ENCODE measurements at regions not wholly inside any gene's neighbourhood (a gene's known extent, or its start where the extent isn't known, plus 50 kb on each side); places are given as distances from the start of the nearest gene placed in this dataset.

DNA sequence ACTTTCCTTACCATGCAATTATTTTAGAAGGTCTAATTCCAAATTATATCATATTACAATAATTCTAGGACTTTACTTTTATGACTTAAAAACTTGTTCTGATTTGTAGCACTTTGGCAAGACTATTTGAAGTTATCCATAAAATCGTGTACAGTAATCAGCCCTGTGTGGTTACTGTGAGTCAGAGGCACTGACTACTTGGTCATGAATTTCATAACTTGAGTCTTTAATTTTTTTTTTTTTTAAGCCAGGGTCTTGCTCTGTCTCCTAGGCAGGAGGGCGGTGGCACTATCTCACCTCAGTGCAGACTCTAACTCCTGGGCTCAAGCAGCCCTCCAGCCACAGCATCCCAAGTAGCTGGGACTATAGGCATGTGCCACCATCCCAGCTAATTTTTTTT is 1319.2 kb upstream of the SLC10A2 start:
- POLR2A ChIA-PET = no interaction called here

DNA sequence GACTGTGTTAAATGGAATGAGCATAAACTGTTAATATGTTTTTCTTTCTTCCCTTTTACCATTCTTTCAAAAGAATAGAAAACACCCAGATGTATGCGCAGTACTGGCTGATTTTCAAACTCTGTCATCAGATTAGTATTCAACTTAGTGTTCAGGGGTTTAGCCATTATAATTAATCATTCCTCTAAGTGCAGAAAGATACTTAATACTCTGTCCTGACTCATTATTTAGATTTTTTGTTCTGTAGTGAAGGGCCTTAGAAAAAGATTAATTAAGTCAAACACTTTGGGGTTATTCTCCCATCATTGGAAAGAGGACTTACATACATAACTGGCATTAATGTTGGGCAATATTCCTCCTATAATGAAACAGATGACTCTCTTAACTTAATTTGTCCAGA is 1316.7 kb upstream of the SLC10A2 start:
- no peak overlapping the region for H3K4me3 Mint-ChIP-seq
- ChIA-PET CTCF (no interaction called here), POLR2A (no interaction called here)
- H3K27me3 Mint-ChIP-seq = no peaks in the 10 kb centered on the region
- DNase-seq (no peak), ATAC-seq (no peak)
- TF ChIP-seq, protein P1, sequence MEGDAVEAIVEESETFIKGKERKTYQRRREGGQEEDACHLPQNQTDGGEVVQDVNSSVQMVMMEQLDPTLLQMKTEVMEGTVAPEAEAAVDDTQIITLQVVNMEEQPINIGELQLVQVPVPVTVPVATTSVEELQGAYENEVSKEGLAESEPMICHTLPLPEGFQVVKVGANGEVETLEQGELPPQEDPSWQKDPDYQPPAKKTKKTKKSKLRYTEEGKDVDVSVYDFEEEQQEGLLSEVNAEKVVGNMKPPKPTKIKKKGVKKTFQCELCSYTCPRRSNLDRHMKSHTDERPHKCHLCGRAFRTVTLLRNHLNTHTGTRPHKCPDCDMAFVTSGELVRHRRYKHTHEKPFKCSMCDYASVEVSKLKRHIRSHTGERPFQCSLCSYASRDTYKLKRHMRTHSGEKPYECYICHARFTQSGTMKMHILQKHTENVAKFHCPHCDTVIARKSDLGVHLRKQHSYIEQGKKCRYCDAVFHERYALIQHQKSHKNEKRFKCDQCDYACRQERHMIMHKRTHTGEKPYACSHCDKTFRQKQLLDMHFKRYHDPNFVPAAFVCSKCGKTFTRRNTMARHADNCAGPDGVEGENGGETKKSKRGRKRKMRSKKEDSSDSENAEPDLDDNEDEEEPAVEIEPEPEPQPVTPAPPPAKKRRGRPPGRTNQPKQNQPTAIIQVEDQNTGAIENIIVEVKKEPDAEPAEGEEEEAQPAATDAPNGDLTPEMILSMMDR (IDR thresholded peaks at IDR 0.05) = no peak
- H3K9me3 Mint-ChIP-seq = peaks cover 2% of the 10 kb centered on the region
- H3K27ac Mint-ChIP-seq = no peak overlapping the region
- intact Hi-C loops (cut with micrococcal nuclease) = no loop called here
- H3K36me3 Mint-ChIP-seq (ENCODE audit: low read depth) = no peaks in the 10 kb centered on the region
- H3K4me1 Mint-ChIP-seq (ENCODE audit: low read depth) = no peaks in the 10 kb centered on the region

More for the DNA sequence above, 1319.2 kb upstream of the SLC10A2 start:
- intact Hi-C loops (cut with micrococcal nuclease) = no loop called here
- CTCF ChIA-PET = no interaction called here
- Mint-ChIP-seq H3K36me3 (ENCODE audit: low read depth) (no peaks in the 10 kb centered on the region), H3K9me3 (peaks cover 4% of the 10 kb centered on the region), H3K4me1 (ENCODE audit: low read depth) (no peaks in the 10 kb centered on the region), H3K27ac (no peak overlapping the region), H3K27me3 (no peaks in the 10 kb centered on the region), H3K4me3 (no peak overlapping the region)
- DNase-seq (no peak), ATAC-seq (no peak)
- TF ChIP-seq, protein P1 (IDR thresholded peaks at IDR 0.05) = no peak

DNA sequence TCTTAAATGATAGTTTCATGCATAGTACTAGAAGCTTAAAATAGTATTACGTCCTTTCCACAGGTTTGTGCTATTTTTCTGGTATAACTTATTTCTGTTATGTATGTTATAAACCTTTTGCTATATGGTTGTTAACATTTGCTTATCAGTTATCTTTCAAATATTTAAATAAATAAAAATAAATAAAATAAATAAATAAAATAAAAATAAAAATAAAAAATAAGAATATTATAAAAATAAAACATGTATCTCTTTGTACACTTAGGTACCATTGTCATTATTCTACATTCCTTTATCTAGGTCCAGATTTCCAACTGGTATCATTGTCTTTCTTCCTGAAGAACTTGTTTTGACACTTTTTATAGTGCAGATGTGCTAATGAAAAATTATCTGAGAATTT is 1310.4 kb upstream of the SLC10A2 start:
- TF ChIP-seq, protein P1 (IDR thresholded peaks at IDR 0.05) = no peak
- Mint-ChIP-seq H3K4me3 (no peak overlapping the region), H3K9me3 (no peaks in the 10 kb centered on the region), H3K27ac (no peak overlapping the region), H3K27me3 (no peaks in the 10 kb centered on the region), H3K4me1 (ENCODE audit: low read depth) (no peaks in the 10 kb centered on the region), H3K36me3 (ENCODE audit: low read depth) (no peaks in the 10 kb centered on the region)
- ChIA-PET CTCF (no interaction called here), POLR2A (no interaction called here)
- ATAC-seq (no peak), DNase-seq (no peak)
- intact Hi-C loops (cut with micrococcal nuclease) = no loop called here

DNA sequence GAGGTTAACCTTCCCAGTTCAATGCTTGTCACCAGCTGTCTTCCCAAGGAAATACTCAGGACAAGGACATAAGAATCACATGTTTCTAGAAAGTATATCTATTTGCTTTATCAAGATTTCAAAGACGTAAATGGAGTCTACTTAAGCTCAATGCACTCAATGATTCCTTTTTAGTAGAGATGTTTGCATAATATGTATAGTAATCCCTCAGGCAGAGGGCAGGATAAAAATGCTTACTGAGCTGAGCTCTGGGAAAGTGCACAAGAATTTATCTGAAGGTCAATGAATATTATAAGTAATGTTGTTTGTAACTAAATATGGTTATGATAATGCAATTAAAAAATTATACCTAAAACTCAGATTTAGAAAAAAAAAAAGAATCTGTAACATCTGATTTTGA is 1309.4 kb upstream of the SLC10A2 start:
- Mint-ChIP-seq H3K36me3 (ENCODE audit: low read depth) (no peaks in the 10 kb centered on the region), H3K27ac (no peak overlapping the region), H3K4me1 (ENCODE audit: low read depth) (no peaks in the 10 kb centered on the region), H3K9me3 (no peaks in the 10 kb centered on the region), H3K27me3 (no peaks in the 10 kb centered on the region), H3K4me3 (no peak overlapping the region)
- ChIA-PET CTCF (no interaction called here), POLR2A (no interaction called here)
- TF ChIP-seq, protein P1 (IDR thresholded peaks at IDR 0.05) = no peak
- no peak for ATAC-seq
- intact Hi-C loops (cut with micrococcal nuclease) = no loop called here
- no peak for DNase-seq

DNA sequence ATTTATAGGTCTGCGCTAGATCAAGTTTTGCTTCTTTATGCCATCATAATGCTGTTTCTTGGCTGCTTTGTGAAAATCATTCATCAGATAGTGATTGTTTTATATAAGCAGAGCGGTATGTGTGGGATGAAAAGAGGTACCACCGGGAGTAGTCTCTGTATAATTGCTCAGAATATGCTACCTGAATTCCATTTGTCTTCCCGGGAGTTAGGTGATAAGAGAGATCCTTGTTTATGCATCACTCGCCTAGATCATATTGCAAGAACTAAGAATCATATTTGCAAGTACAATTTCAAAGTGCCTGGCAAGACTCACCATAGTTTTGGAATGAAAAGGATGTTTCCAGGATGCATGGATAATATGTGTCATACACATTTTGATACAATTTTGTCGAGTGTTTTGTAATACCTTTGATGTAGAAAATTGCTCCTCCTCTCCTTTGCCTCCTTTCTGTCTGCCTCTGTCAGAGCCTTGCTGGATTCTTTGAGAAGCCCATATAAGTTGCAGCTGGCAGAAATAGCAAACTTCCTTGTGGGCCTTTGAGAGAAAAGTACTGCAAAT is 1306.0 kb upstream of the SLC10A2 start:
- H3K36me3 Mint-ChIP-seq (ENCODE audit: low read depth) = no peaks in the 10 kb centered on the region
- no peaks in the 10 kb centered on the region for H3K27me3 Mint-ChIP-seq
- H3K4me3 Mint-ChIP-seq = no peak overlapping the region

More for the DNA sequence above, 1306.0 kb upstream of the SLC10A2 start:
- Mint-ChIP-seq H3K4me1 (ENCODE audit: low read depth) (no peaks in the 10 kb centered on the region), H3K27ac (no peak overlapping the region), H3K9me3 (no peaks in the 10 kb centered on the region)
- POLR2A ChIA-PET = no interaction called here
- CTCF ChIA-PET = no interaction called here
- intact Hi-C loops (cut with micrococcal nuclease) = no loop called here
- DNase-seq (no peak), ATAC-seq (no peak)
- TF ChIP-seq, protein P1 (IDR thresholded peaks at IDR 0.05) = no peak

All from activated CD8-positive, alpha-beta T cell treated with anti-CD3 and anti-CD28 coated beads for 36 hours (primary cell).